Erythroblast (primary cell): ENCODE measurements at regions not wholly inside any gene's neighbourhood (a gene's known extent, or its start where the extent isn't known, plus 50 kb on each side); places are given as distances from the start of the nearest gene placed in this dataset.

Experiments
- GATA1 ChIP-seq: IDR thresholded peaks from 2 replicates; pipeline ENCODE4 v1.6.1; 2011; ENCODE audit warnings: low read depth, mild to moderate bottlenecking, control low read depth, low read length, moderate library complexity
- POLR2A ChIP-seq: IDR thresholded peaks from 2 replicates; pipeline ENCODE4 v1.6.1; 2011; ENCODE audit warnings: mild to moderate bottlenecking, low read length

DNA sequence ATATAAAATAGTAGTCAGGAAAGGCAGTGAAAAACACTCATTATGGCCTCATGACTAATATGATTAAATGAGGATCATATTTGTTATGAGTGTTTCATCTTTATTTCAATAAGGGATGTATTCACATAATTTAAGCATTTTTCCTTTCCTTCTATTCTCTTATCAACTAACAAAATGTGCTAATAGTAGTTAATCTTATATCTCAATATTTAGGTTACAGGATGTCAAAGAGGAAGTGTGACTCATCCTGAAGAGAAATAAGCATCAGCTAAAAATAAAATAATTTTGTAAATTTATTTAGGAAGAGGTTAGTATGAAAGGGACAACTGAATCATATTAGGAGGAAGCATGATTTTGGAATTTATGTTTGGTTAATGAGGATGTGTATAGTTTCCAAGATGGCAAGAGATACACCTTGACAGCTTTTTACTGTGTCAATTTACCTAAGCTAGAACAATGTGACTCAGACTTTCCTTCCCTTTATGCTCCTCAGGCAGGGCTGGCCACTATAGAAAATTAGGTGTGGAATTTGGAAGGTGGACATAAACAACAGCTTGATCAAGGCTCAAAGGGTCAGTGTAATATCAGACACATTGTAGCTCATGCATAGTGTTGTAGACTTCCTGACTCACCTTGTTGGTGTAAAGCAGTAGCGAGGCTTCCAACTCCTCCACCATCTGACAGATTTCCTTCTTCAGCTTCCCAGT, 172.7 kb downstream of the SLITRK1 start:
- no peak for TF ChIP-seq POLR2A
- TF ChIP-seq GATA1 = no peak
